HG03432 (cell line): ENCODE measurements at regions not wholly inside any gene's neighbourhood (a gene's known extent, or its start where the extent isn't known, plus 50 kb on each side); places are given as distances from the start of the nearest gene placed in this dataset.
"Not testable (repeated sequence)": the region's sequence is repeated elsewhere in the genome, so short reads cannot be mapped to it uniquely, and the experiment has no call there.

Source experiments
- ATAC-seq: cut with Tn5 transposase; IDR thresholded peaks from one replicate; pipeline ENCODE4 v1.9.1; 2021; ENCODE audit warnings: mild to moderate bottlenecking, moderate library complexity; ENCODE audit not compliant: unreplicated experiment

- no peak for ATAC-seq
Observed at GRCh38 chr2:88913280-88913679, 221.8 kb downstream of the RPIA start.

DNA sequence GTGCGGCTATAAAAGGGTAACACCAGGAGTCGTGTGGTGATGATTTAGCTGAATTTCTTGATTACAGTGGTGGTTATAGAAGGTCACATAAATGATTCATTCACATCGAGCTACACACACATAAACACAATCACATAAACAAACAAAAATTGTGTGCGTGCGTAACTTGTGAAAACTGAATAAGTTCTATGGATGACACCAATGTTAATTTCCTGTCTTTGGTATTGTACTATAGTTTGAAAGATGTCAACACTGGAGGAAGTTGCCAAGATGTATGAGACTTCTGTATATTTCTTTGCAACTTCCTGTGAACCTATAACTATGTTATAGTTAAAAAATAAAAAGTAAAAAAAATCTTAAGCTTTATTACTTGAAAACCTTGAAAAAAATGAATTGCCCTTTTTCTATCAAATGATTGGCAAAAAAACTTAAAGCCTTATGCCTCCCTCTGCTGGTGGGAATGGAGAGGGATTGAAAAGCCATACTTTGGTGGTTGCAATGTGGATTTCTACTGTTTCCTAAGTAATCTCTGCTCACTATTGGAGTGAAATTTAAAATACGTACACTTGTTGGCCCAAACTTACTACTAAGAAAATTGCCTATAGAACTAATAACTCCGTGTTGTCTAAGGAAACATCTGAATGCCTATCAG is 227.7 kb downstream of the RPIA start:
- ATAC-seq, result no peak

GRCh38 chr2:88920399-88920798 is 228.9 kb downstream of the RPIA start:
- not testable (repeated sequence) for ATAC-seq

DNA sequence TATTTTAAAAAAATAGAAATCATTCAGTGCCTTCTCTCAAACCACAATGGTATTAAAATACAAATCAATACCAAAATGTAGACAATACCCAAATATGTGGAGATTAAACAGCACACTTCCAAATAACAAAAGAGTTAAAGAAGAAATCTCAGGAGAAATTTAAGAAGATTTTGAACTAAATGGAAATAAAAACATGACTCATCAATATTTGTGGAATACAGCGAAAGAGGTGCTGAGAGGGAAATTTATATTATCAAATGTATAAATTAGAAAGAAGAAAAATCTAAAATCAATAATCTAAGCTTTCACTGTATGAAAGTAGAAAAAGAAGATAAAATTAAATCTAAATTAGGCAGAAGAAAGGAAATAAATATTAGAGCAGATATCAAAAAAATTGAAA is 233.1 kb downstream of the RPIA start:
- no peak for ATAC-seq

DNA sequence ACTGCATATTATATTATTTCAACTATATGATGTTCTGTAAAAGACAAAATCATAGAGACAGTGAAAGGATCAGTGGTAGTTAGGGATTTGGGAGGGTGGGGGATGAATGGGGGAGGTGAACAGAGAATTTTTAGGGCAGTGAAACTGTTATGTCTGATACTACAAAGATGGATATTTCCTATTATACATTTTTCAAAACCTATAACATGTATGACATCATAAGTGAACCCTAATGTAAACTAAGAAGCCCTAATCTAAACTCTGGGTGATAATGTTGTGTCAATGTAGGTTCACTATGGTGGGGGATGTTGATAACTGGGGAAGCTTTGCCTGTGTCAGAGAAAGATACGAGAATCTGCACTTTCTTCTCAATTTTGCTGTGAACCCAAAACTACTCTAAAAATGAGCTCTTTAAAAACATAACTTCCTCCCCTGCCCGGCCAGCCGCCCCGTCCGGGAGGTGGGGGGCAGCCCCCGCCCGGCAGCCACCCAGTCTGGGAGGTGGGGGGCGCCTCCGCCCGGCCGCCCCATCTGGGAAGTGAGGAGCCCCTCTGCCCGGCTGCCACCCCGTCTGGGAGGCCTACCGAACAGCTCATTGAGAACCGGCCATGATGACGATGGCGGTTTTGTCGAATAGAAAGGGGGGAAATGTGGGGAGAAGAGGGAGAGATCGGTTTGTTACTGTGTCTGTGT is 234.4 kb downstream of the RPIA start:
- no peak for ATAC-seq

DNA sequence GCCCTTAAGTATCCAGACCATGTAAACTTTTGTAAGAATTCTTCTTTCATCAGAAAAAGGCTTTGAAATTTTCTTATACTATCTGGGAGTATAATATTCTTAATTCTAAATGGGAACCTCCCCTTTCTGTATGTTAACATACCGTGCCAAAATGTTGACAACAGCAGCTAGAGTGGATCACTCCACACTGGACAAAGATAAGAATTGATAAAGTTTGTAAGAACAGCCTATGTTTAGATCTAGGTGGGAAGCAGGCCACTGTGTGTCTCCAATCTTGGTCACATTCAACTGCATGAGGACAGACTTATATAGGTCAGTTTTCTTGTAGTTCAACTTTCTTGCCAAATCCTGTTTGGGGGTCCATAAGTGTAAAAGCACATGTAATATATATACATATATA is 235.7 kb downstream of the RPIA start:
- no peak for ATAC-seq

GRCh38 chr2:88930659-88931058 is 239.2 kb downstream of the RPIA start:
- no peak for ATAC-seq

DNA sequence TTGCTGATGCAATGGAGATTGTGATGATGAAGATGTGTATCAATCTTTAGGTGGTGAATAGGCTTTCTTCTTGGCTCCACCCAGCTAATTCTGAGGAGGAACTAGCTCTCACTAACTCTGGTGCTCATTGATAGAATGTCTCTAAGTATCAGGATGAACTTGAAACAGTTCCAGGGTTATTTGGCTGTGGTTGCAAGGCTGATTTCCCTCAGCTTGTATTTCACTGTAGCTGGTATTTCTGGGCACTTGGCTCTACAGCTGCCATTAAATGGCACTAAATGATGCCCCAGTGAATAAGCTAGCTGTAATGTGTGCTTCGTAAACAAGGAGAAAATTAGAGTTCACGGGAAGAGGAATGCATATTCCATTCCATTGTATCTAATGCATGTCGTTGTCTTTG is 241.2 kb downstream of the RPIA start:
- no peak for ATAC-seq

DNA sequence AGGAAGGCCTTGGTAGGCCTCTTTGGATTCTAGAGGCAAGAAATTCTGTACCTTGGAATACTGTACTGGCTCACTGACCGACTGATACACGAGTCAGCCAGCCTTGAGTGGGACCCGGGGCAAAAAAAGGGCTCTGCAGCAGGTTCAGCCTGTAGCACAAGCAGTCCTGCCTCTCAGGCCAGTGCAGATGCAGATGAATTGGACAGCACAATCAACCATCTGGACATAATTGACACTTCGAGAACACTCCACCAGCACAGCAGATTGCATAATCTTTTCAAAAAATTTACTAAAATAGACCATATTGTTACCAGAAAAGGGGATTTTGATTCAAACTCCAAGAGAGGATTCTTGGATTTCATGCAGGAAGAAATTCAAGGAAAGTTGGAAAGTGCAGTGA is 241.6 kb downstream of the RPIA start:
- no peak for ATAC-seq

- ATAC-seq, result no peak
Observed at GRCh38 chr2:88933980-88934379, 242.5 kb downstream of the RPIA start.

DNA sequence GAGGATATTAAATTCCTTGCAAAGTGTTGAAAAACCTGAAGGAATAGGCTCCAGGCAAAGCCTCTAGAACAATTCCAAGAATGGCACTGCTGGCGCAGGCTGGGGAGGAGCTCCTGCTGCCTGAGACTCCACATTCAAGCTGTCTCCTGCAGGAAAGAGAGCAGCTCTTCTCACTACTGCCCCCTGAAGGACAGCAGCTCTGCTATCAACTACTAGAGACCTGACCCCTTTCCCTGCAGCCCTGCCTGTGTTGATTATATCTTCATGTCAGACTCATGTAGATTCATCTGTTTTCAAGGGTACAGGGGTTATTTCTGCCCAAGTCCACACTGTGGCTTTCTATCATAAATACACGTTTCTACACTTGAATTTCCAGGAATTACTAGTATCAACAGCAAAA is 249.7 kb downstream of the RPIA start:
- ATAC-seq, result not testable (repeated sequence)

DNA sequence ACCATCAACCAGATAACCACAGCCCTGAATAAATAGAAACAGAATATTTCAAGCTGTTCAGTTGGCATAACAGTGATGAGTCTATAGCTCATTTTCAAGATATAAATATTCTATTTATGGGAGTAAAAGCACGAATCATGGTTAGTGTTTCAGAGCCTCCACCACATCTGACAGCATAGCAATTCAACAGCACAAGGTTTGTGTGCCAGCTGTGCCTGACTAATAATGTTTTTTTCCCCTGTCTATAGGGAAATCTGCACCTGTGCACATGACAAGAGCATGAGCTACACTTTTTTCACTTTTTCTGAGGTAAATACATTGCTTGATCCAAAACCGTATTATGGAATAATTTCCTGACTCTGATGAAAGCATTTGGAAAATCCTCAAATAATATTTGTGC is 251.3 kb downstream of the RPIA start:
- no peak for ATAC-seq

GRCh38 chr2:88949336-88949735 is 257.9 kb downstream of the RPIA start:
- no peak for ATAC-seq

GRCh38 chr2:88950010-88950409 is 258.5 kb downstream of the RPIA start:
- ATAC-seq, result no peak

DNA sequence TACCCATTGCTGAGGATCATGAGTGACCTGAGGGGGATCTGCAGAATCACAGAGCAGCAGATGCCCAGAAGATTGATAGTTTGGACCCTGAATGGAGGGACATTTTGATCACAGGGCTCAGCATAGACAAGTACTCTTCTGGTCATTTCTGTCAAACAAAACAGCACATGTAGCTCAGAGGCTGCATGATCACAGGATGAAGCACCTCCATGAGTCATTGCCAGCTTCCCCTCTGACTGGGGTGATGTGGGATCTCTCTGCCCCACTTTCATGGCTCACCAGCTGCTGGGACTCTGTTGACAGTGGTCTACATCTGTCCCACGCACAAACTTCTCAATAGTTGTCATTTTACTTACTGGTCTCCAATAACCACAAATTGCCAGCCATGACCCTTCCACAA is 264.1 kb downstream of the RPIA start:
- ATAC-seq, result no peak

DNA sequence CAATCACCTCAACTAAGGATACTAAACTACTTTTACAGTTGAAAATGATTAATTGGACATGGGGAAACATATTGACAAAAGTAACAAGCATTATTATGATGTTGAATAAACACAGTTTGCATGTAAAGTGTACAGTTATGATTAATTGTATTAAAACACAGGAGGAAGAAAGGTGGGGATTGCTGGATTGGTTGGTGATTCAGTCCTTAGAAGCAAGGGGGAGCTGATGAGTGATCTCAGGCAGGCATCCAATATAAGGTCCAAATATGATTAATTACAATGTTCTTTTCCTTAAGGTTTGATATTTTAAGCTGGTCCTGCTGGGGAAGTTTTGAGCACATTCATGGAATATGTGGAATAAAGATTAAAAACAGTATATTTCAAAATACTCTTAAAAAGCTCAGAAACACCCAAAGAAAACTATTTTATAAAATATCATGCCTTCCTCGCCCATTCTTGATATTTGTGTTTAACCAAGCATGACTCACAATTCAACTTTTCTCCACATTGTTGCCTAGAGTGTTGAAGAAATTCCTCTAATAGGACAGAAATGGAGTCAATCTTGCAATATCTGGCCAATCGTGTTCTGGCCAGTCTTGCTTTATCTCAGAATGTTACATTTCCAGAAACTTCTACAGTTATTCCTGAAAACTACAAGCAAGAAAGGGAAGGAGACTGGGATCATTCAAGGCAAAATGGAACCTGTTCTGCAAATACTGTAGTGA is 268.2 kb downstream of the RPIA start:
- no peak for ATAC-seq

- not testable (repeated sequence) for ATAC-seq
Observed at GRCh38 chr2:88961323-88961722, 269.9 kb downstream of the RPIA start.

- ATAC-seq, result no peak
Observed at GRCh38 chr2:88967844-88968243, 276.4 kb downstream of the RPIA start.

DNA sequence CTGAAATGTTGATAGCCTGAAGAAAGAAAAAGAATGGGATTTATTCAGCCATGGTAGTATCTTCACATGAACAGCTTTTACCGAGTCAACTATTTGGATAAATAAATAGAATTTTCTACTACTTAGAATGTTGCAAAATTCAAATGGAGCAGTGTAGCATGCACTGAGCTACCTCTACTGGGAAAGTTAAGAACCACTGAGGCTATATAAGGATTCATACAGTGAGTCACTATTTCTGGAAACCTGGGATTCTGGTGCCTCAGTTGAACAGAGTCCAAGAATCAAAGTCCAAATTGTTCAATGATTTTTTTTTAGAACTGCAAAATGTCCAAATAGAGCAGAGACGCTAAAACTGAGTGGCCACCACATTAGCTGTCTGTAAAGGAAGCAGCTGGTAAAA is 286.5 kb downstream of the RPIA start:
- ATAC-seq, result not testable (repeated sequence)

DNA sequence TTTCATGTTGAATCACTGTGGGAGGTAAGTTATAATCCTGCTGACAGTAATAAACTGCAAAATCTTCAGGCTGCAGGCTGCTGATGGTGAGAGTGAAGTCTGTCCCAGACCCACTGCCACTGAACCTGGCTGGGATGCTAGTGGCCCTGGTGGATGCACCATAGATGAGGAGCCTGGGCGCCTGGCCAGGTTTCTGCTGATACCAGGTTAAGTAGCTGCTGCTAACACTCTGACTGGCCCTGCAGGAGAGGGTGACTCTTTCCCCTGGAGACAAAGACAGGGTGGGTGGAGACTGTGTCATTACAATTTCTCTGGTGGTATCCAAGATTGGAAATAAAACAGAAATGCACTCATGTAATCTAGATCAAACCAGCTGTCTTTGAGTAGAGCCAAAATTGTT is 287.0 kb downstream of the RPIA start:
- ATAC-seq, result not testable (repeated sequence)

- ATAC-seq, result not testable (repeated sequence)
Observed at GRCh38 chr2:88984079-88984478, 292.6 kb downstream of the RPIA start.

GRCh38 chr2:88986721-88987330 is 295.4 kb downstream of the RPIA start:
- not testable (repeated sequence) for ATAC-seq
